MM.1S (cell line): ENCODE measurements at regions not wholly inside any gene's neighbourhood (a gene's known extent, or its start where the extent isn't known, plus 50 kb on each side); places are given as distances from the start of the nearest gene placed in this dataset.

Experiments
- CTCF ChIP-seq: fragments of 300-600 bp; sonication (generic); IDR thresholded peaks from 2 replicates; pipeline ENCODE4 v1.5.1; 2016; ENCODE audit warnings: antibody characterized with exemption, low read length, mixed read lengths
- EZH2 ChIP-seq: fragments of 300-600 bp; sonication (generic); optimal IDR thresholded peaks from 2 replicates; pipeline ENCODE3; 2017; ENCODE audit warnings: low read depth, mild to moderate bottlenecking, antibody characterized with exemption, low read length, mixed read lengths

DNA sequence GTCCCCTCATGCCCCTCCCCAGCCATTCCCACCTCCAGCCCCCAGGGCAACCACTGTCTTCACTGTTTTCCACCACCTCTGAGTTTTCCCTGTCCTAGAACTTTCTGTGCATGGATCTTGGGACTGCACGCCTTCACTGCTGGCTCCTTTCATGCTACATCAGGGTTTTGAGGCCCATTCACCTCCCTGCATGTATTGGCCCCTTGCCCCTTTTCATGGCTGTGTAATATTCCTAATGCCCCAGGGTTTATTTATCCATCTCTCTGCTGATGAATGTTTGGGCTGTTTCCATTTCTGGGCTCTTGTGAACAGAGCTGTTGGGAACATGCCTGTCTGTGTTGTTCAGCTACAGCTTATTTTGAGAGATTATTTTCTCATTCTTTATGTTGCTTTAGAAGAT lies 205.0 kb downstream of the RBFOX3 start:
- no peak for TF ChIP-seq EZH2
- TF ChIP-seq CTCF: no peak
